ENCODE measurements at regions not wholly inside any gene's neighbourhood (a gene's known extent, or its start where the extent isn't known, plus 50 kb on each side); places are given as distances from the start of the nearest gene placed in this dataset.

DNA sequence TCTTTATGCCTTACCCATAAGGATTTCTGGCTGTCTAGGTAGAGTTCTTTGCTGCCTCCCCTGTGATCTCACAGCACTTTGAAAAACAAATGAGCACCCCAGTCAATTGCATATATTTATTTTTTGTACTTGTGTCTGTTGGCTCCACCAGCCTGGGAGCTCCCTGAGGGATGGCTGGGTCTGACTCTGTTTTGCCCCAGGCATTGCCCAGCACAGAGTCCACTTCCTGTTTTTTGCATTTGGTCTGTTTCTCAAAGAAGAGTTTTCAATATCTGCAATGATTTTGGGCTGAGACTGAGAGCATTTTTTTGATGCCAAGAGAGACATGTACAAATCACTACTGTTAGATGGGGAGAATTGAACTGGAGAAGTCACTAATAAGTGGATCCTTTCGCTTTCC is 125.0 kb downstream of the FOXD2 start:
- H2BK15ac ChIP-seq (ENCODE audit: low read depth, low read length), result no peak overlapping the region
- H3K79me1 ChIP-seq (ENCODE audit: insufficient read depth, low read depth, low read length, poor library complexity, severe bottlenecking), result no peaks in the 10 kb centered on the region
- Mint-ChIP-seq H3K4me3 (no peak overlapping the region), H3K27me3 (ENCODE audit: low read depth) (peaks cover 30% of the 10 kb centered on the region), H3K4me1 (peaks cover 21 to 40% of the 10 kb centered on the region in 2 experiments), H3K9me3 (no peaks in the 10 kb centered on the region), H3K27ac (no peak overlapping the region), H3K36me3 (ENCODE audit: insufficient read depth in 1 of 3, low read depth in 3 of 3) (no peaks in the 10 kb centered on the region)
- no peak overlapping the region for H2AFZ ChIP-seq (ENCODE audit: low read length)
- H3K79me2 ChIP-seq (ENCODE audit: insufficient read depth, low read length), result no peaks in the 10 kb centered on the region
- no peak overlapping the region for H2BK20ac ChIP-seq (ENCODE audit: low read depth, low read length, poor library complexity, severe bottlenecking)
- H3K9ac ChIP-seq (ENCODE audit: extremely low read depth, insufficient read length, low read length), result no peak overlapping the region
- DNase-seq, result no peak
- H3K18ac ChIP-seq (ENCODE audit: insufficient read length, low read depth, low read length), result no peak overlapping the region
- no peak overlapping the region for H4K8ac ChIP-seq (replicated peaks; ENCODE audit: insufficient read length, low read depth, low read length)
- H3K9me3 ChIP-seq (ENCODE audit: control insufficient read depth, low read depth, low read length), result no peaks in the 10 kb centered on the region
- H2AK5ac ChIP-seq (ENCODE audit: insufficient read length, low read length), result no peak overlapping the region
- no peak overlapping the region for H4K91ac ChIP-seq (ENCODE audit: insufficient read length, low read depth, low read length)
- TF ChIP-seq, protein P1, sequence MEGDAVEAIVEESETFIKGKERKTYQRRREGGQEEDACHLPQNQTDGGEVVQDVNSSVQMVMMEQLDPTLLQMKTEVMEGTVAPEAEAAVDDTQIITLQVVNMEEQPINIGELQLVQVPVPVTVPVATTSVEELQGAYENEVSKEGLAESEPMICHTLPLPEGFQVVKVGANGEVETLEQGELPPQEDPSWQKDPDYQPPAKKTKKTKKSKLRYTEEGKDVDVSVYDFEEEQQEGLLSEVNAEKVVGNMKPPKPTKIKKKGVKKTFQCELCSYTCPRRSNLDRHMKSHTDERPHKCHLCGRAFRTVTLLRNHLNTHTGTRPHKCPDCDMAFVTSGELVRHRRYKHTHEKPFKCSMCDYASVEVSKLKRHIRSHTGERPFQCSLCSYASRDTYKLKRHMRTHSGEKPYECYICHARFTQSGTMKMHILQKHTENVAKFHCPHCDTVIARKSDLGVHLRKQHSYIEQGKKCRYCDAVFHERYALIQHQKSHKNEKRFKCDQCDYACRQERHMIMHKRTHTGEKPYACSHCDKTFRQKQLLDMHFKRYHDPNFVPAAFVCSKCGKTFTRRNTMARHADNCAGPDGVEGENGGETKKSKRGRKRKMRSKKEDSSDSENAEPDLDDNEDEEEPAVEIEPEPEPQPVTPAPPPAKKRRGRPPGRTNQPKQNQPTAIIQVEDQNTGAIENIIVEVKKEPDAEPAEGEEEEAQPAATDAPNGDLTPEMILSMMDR (conservative IDR thresholded peaks at IDR 0.05), result no peak
- no peak overlapping the region for H3K14ac ChIP-seq (ENCODE audit: insufficient read depth, low read length)
- no peak overlapping the region for H3K4ac ChIP-seq (ENCODE audit: low read depth, low read length)
- no peak overlapping the region for H3T11ph ChIP-seq (ENCODE audit: low read length)
- H3K56ac ChIP-seq (ENCODE audit: insufficient read length, low read depth, low read length), result no peak overlapping the region
- no peaks in the 10 kb centered on the region for H3K23me2 ChIP-seq (ENCODE audit: insufficient read length, low read depth, low read length, poor library complexity, severe bottlenecking)
- no peak overlapping the region for H3K23ac ChIP-seq (ENCODE audit: insufficient read length, low read depth, low read length)
- peaks cover 8% of the 10 kb centered on the region; the same call in 1 of the 2 replicates for H3K4me1 ChIP-seq (ENCODE audit: insufficient read depth, low read length)
- no peak overlapping the region for H2BK120ac ChIP-seq (ENCODE audit: low read depth, low read length, poor library complexity, severe bottlenecking)
- peaks cover 2% of the 10 kb centered on the region; the same call in 1 of the 2 replicates for H3K27me3 ChIP-seq (ENCODE audit: insufficient read depth, low read length)
- H3K4me2 ChIP-seq (ENCODE audit: insufficient read depth, insufficient read length, low read length), result no peak overlapping the region
- no peak overlapping the region for H2BK5ac ChIP-seq (ENCODE audit: insufficient read length, low read length)
- H4K20me1 ChIP-seq (ENCODE audit: control insufficient read depth, insufficient read depth, insufficient read length), result no peaks in the 10 kb centered on the region
- no peak overlapping the region for H4K5ac ChIP-seq (ENCODE audit: insufficient read length, low read depth, low read length)
- no peak overlapping the region for H2BK12ac ChIP-seq (ENCODE audit: insufficient read length, low read depth, low read length)
- no peak overlapping the region for H3K27ac ChIP-seq (ENCODE audit: insufficient read length, low read depth, low read length)
- no CpG with 5 or more reads among the region's 1 CpG for whole genome bisulfite sequencing (ENCODE audit: extremely low coverage, insufficient read length, low lambda C conversion rate)

All from H9 (cell line).